GM06990 (cell line): ENCODE measurements at regions not wholly inside any gene's neighbourhood (a gene's known extent, or its start where the extent isn't known, plus 50 kb on each side); places are given as distances from the start of the nearest gene placed in this dataset.

Experiments used
- DNase-seq: peaks from one replicate; pipeline ENCODE4 v3.0.0-alpha.2; 2011; ENCODE audit not compliant: insufficient read length; ENCODE audit errors: extremely low read depth
- H3K27me3 ChIP-seq: replicated peaks from 2 replicates; pipeline ENCODE4 v1.6.0; 2011; ENCODE audit warnings: low read length; ENCODE audit not compliant: control insufficient read depth, insufficient read depth
- H3K36me3 ChIP-seq: 2 replicates; pipeline ENCODE4 v1.5.1; 2011; ENCODE audit warnings: low read length; ENCODE audit not compliant: control insufficient read depth, insufficient read depth
- H3K4me3 ChIP-seq: replicated peaks from 2 replicates; pipeline ENCODE4 v1.5.1; 2011; ENCODE audit warnings: low read depth, mild to moderate bottlenecking, control low read depth, low read length
- TF ChIP-seq, protein P1 (sequence below): IDR thresholded peaks from 2 replicates; pipeline ENCODE4 v1.5.1; 2011; ENCODE audit warnings: low read length, control low read depth, mild to moderate bottlenecking, inconsistent platforms; ENCODE audit not compliant: insufficient read depth, poor library complexity, severe bottlenecking

DNA sequence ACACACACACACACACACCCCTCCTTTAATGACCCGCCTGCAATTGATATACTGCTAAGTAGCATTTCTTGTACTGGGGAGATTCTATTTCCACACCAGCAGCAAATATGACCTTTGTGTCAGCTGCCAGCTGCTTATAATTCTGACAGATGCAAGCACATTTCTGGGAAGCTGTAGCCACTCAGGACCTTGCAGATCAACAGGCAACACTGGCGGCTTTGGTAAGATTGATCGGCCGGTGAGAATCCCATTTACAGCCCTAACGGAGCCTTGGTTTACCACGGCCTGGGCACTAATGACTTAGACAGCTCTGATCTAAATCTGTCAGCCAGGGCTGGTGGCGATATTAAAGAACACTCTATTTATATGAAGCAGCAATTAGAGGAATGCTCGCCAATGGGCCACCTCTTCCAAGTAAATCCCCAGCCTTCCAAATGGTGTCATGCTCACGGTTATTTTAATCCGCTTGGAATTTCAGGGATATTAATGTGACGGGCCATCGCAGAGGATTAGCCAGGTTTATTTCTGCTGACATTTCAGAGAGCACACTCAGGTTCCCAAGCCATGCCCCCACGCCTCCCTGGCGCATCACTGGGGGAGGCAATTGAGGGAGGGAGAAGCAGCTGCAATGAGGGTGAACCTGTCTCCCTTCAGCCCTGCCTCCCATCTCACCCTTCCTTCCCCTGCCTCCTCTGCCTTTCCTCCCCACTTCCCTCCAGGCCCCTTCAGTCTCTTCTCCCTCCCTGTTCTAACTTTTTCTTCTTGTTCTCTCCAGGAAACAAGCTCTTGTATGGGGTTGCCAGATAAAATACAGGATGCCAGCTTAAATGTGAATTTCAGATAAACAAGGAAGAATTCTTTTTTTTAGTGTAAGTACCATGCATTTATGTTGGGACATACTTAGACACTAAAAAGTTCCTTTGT, 287.0 kb downstream of the TLE3 start:
- Histone ChIP-seq H3K27me3 (peaks cover 3% of the 10 kb centered on the region), H3K4me3 (no peak overlapping the region), H3K36me3 (no peaks in the 10 kb centered on the region)
- DNase-seq, result no peak
- TF ChIP-seq, protein P1, sequence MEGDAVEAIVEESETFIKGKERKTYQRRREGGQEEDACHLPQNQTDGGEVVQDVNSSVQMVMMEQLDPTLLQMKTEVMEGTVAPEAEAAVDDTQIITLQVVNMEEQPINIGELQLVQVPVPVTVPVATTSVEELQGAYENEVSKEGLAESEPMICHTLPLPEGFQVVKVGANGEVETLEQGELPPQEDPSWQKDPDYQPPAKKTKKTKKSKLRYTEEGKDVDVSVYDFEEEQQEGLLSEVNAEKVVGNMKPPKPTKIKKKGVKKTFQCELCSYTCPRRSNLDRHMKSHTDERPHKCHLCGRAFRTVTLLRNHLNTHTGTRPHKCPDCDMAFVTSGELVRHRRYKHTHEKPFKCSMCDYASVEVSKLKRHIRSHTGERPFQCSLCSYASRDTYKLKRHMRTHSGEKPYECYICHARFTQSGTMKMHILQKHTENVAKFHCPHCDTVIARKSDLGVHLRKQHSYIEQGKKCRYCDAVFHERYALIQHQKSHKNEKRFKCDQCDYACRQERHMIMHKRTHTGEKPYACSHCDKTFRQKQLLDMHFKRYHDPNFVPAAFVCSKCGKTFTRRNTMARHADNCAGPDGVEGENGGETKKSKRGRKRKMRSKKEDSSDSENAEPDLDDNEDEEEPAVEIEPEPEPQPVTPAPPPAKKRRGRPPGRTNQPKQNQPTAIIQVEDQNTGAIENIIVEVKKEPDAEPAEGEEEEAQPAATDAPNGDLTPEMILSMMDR, result no peak

DNA sequence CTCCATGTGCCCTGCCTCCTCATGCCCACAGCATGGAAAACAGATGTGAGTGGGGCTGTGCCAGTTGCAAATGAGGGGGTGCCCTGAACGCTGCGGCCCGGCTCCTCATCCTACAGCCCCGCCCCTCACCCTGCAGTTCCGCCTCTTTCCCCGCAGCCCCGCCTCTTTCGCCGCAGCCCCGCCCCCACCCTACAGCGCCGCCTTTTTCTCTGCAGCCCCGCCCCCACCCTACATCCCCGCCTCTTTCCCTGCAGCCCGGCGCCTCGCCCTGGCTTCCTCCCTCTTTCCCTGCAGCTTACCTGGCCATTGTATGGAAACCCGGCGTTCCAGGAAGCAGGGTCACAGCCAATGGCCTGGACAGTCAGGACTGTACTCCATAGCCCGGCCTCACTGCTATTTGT, 284.9 kb downstream of the TLE3 start:
- Histone ChIP-seq H3K36me3 (no peaks in the 10 kb centered on the region), H3K4me3 (no peak overlapping the region), H3K27me3 (no peaks in the 10 kb centered on the region; the same call in 1 of the 2 replicates)
- no peak for DNase-seq
- TF ChIP-seq, protein P1, result no peak

DNA sequence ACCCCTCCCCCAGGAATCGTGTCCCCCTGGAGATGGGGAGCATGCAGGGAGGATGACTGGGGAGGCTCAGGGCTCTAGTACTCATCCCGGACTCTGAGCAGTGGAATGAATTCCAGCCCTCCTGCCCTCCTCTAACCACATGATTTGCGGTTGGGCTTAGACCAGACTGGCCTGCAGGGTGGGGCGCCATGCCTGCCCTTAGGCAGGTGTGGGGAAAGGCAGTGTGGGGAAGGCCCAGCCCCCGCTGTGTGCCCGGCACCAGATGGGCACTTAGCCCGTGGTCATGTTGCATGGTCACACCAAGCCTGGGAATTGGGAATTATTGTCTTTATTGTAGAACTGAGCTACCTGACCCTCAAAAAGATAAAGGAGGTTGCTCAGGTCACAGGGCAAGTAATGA, 283.8 kb downstream of the TLE3 start:
- Histone ChIP-seq H3K36me3 (no peaks in the 10 kb centered on the region), H3K27me3 (no peaks in the 10 kb centered on the region; the same call in 1 of the 2 replicates), H3K4me3 (no peak overlapping the region)
- DNase-seq, result no peak
- TF ChIP-seq, protein P1, result no peak

DNA sequence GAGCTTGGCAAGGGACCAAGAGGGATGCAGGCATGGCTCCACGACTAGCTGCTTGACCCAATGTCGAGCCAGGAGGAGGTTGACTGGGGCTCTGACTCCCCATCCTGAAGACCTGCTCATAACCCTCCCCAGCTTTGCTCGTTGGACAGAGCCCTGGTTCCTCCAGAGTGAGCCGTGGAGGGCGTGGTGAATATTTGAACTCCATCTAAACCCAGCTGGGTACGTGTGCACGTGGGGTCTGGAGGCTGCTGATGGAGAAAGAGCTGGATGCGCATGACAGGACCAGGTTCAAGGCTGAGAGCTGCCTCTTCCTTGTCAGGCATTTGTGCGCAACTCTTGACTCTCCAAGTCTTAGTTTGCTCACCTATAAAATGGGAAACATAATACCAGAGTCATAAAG, 282.8 kb downstream of the TLE3 start:
- no peak overlapping the region for H3K4me3 ChIP-seq
- TF ChIP-seq, protein P1, result no peak
- H3K36me3 ChIP-seq, result no peaks in the 10 kb centered on the region
- no peaks in the 10 kb centered on the region; the same call in 1 of the 2 replicates for H3K27me3 ChIP-seq
- DNase-seq, result no peak

DNA sequence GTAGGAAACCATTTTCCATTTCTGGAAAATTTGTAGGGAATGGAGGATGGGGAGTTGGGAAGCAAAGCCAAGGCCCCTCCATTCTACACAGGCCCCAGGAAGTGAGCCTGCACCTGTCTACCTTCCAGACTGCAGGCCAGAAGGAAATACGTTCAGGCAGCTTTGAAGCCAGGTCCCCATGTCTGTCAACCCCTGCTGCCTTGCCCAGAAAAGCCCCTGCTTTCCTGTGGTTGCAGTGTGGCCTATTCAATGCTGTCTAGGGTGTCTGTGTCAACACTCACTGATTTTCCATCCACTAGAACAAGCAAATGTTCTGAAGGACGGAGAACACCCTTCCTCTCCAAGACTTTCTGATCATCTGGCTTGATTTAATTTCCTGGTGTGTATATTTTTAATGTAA, 281.9 kb downstream of the TLE3 start:
- Histone ChIP-seq H3K27me3 (no peaks in the 10 kb centered on the region; the same call in 1 of the 2 replicates), H3K4me3 (no peak overlapping the region), H3K36me3 (no peaks in the 10 kb centered on the region)
- TF ChIP-seq, protein P1, result no peak
- no peak for DNase-seq
